KG1 (cell line): ENCODE measurements at regions not wholly inside any gene's neighbourhood (a gene's known extent, or its start where the extent isn't known, plus 50 kb on each side); places are given as distances from the start of the nearest gene placed in this dataset.
A peak's percentile ranks its signal among the peaks of the same experiment; 100 is the strongest.

Source experiments
- DNase-seq: peaks from one replicate; lab custom pipeline; 2025; lab: John Stamatoyannopoulos, UW

- DNase-seq, result no peak
Observed at GRCh38 chr2:62596061-62596921, 90.3 kb upstream of the TMEM17 start.

GRCh38 chr2:62595474-62595873 is 89.5 kb upstream of the TMEM17 start:
- no peak for DNase-seq

GRCh38 chr2:62593825-62594224 is 87.8 kb upstream of the TMEM17 start:
- DNase-seq, result no peak

- no peak for DNase-seq
Observed at GRCh38 chr2:62591491-62591890, 85.5 kb upstream of the TMEM17 start.

- no peak for DNase-seq
Observed at GRCh38 chr2:62589691-62590356, 83.8 kb upstream of the TMEM17 start.

GRCh38 chr2:62587592-62587991 is 81.6 kb upstream of the TMEM17 start:
- DNase-seq, result no peak

- peak; percentile 19 for DNase-seq
Observed at GRCh38 chr2:62586981-62587380, 81.0 kb upstream of the TMEM17 start.

- no peak for DNase-seq
Observed at GRCh38 chr2:62578803-62579640, 73.0 kb upstream of the TMEM17 start.

- no peak for DNase-seq
Observed at GRCh38 chr2:62577994-62578781, 72.2 kb upstream of the TMEM17 start.

- DNase-seq, result no peak
Observed at GRCh38 chr2:62576276-62576939, 70.4 kb upstream of the TMEM17 start.

GRCh38 chr2:62573936-62574335 is 67.9 kb upstream of the TMEM17 start:
- DNase-seq, result no peak

- DNase-seq, result no peak
Observed at GRCh38 chr2:62573137-62573731, 67.2 kb upstream of the TMEM17 start.

GRCh38 chr2:62570861-62571698 is 65.1 kb upstream of the TMEM17 start:
- no peak for DNase-seq

GRCh38 chr2:62569907-62570841 is 64.2 kb upstream of the TMEM17 start:
- DNase-seq, result no peak

- no peak for DNase-seq
Observed at GRCh38 chr2:62568983-62569837, 63.2 kb upstream of the TMEM17 start.

GRCh38 chr2:62568074-62568473 is 62.1 kb upstream of the TMEM17 start:
- no peak for DNase-seq

GRCh38 chr2:62567669-62568068 is 61.7 kb upstream of the TMEM17 start:
- no peak for DNase-seq

GRCh38 chr2:62566847-62567246 is 60.9 kb upstream of the TMEM17 start:
- no peak for DNase-seq
